ENCODE measurements at regions not wholly inside any gene's neighbourhood (a gene's known extent, or its start where the extent isn't known, plus 50 kb on each side); places are given as distances from the start of the nearest gene placed in this dataset.

GRCh38 chr3:168470380-168470779 is 374.7 kb upstream of the GOLIM4 start:
- Histone ChIP-seq H3K27ac (no peak overlapping the region), H3K9me3 (no peaks in the 10 kb centered on the region), H3K4me1 (ENCODE audit: control insufficient read depth in 1 of 2, low read depth in 2 of 2) (no peaks in the 10 kb centered on the region), H3K36me3 (no peaks in the 10 kb centered on the region), H3K4me3 (no peak overlapping the region), H3K27me3 (replicated peaks; ENCODE audit: insufficient read depth) (no peaks in the 10 kb centered on the region)
- no peak for TF ChIP-seq CTCF (IDR thresholded peaks at IDR 0.05)
- DNase-seq (ENCODE audit: low spot score) (no peak), ATAC-seq (ENCODE audit: insufficient number of reproducible peaks, low FRiP score, low read depth) (no peak)

- no peak for TF ChIP-seq CTCF (IDR thresholded peaks at IDR 0.05)
- Histone ChIP-seq H3K4me1 (ENCODE audit: control insufficient read depth in 1 of 2, low read depth in 2 of 2) (no peaks in the 10 kb centered on the region), H3K9me3 (no peaks in the 10 kb centered on the region), H3K4me3 (no peak overlapping the region), H3K27me3 (replicated peaks; ENCODE audit: insufficient read depth) (no peaks in the 10 kb centered on the region), H3K27ac (no peak overlapping the region), H3K36me3 (no peaks in the 10 kb centered on the region)
- no peak for ATAC-seq (ENCODE audit: insufficient number of reproducible peaks, low FRiP score, low read depth)
- DNase-seq (ENCODE audit: low spot score) = no peak
Measured at GRCh38 chr3:168469436-168469835, 373.7 kb upstream of the GOLIM4 start.

GRCh38 chr3:168467115-168467714 is 371.5 kb upstream of the GOLIM4 start:
- no peaks in the 10 kb centered on the region for H3K9me3 ChIP-seq
- TF ChIP-seq CTCF (IDR thresholded peaks at IDR 0.05) = no peak
- H3K27me3 ChIP-seq (replicated peaks; ENCODE audit: insufficient read depth) = no peaks in the 10 kb centered on the region
- ATAC-seq (ENCODE audit: insufficient number of reproducible peaks, low FRiP score, low read depth) (no peak), DNase-seq (ENCODE audit: low spot score) (no peak)
- no peaks in the 10 kb centered on the region for H3K4me1 ChIP-seq (ENCODE audit: control insufficient read depth in 1 of 2, low read depth in 2 of 2)
- H3K4me3 ChIP-seq = no peak overlapping the region
- H3K27ac ChIP-seq = no peak overlapping the region
- no peaks in the 10 kb centered on the region for H3K36me3 ChIP-seq

- ATAC-seq (ENCODE audit: insufficient number of reproducible peaks, low FRiP score, low read depth) (no peak), DNase-seq (ENCODE audit: low spot score) (no peak)
- Histone ChIP-seq H3K4me3 (no peak overlapping the region), H3K9me3 (peaks cover 6% of the 10 kb centered on the region), H3K4me1 (ENCODE audit: control insufficient read depth in 1 of 2, low read depth in 2 of 2) (no peaks in the 10 kb centered on the region), H3K27me3 (replicated peaks; ENCODE audit: insufficient read depth) (no peaks in the 10 kb centered on the region), H3K36me3 (no peaks in the 10 kb centered on the region), H3K27ac (no peak overlapping the region)
- TF ChIP-seq CTCF (IDR thresholded peaks at IDR 0.05) = no peak
Measured at GRCh38 chr3:168461793-168462192, 366.1 kb upstream of the GOLIM4 start.

GRCh38 chr3:168459226-168459784 is 363.6 kb upstream of the GOLIM4 start:
- no peaks in the 10 kb centered on the region for H3K4me1 ChIP-seq (ENCODE audit: control insufficient read depth in 1 of 2, low read depth in 2 of 2)
- H3K27me3 ChIP-seq (replicated peaks; ENCODE audit: insufficient read depth) = no peaks in the 10 kb centered on the region
- no peak overlapping the region for H3K4me3 ChIP-seq
- ATAC-seq (ENCODE audit: insufficient number of reproducible peaks, low FRiP score, low read depth) = no peak
- DNase-seq (ENCODE audit: low spot score) = no peak
- no peaks in the 10 kb centered on the region for H3K36me3 ChIP-seq
- no peak for TF ChIP-seq CTCF (IDR thresholded peaks at IDR 0.05)
- no peak overlapping the region for H3K27ac ChIP-seq
- H3K9me3 ChIP-seq = peaks cover 6% of the 10 kb centered on the region
